Liver (tissue), 3 donors: ENCODE measurements at regions not wholly inside any gene's neighbourhood (a gene's known extent, or its start where the extent isn't known, plus 50 kb on each side); places are given as distances from the start of the nearest gene placed in this dataset.

Source experiments
- EGR1 ChIP-seq, 2 donors: IDR thresholded peaks; 2 replicates each; pipeline ENCODE4 v1.6.1; 2016 to 2018; ENCODE audit warnings: antibody characterized with exemption in 2 of 2, low read depth in 2 of 2
- FOXA1 ChIP-seq: IDR thresholded peaks from 2 replicates; pipeline ENCODE4 v1.6.1; 2016; ENCODE audit warnings: antibody characterized with exemption
- RXRA ChIP-seq, 2 donors: IDR thresholded peaks; 2 replicates each; pipeline ENCODE4 v1.6.1; 2017 to 2018; ENCODE audit warnings: antibody characterized with exemption in 2 of 2, mild to moderate bottlenecking in 1 of 2
- TAF1 ChIP-seq: conservative IDR thresholded peaks from 2 replicates; pipeline ENCODE4 v1.6.1; 2016; ENCODE audit warnings: antibody characterized with exemption, mild to moderate bottlenecking
- YY1 ChIP-seq: IDR thresholded peaks from 2 replicates; pipeline ENCODE4 v1.6.1; 2016; ENCODE audit warnings: antibody characterized with exemption, mild to moderate bottlenecking
- TF ChIP-seq, protein P1 (sequence below): fragments of 150-350 bp; IDR thresholded peaks from 2 replicates; pipeline ENCODE4 v1.5.1; 2017; ENCODE audit warnings: improper control_type of control experiment, low read depth, low read length; ENCODE audit not compliant: missing input control
- TF ChIP-seq, protein P2 (sequence below): IDR thresholded peaks from 2 replicates; pipeline ENCODE4 v1.6.1; 2016; ENCODE audit warnings: antibody characterized with exemption
- donor health status: healthy.
- donor health status: healthy.

- TF ChIP-seq TAF1 = no peak
- no peak for TF ChIP-seq EGR1 (IDR thresholded peaks at IDR 0.05; ENCODE audit: low read depth in 2 of 2)
- TF ChIP-seq, protein P1, sequence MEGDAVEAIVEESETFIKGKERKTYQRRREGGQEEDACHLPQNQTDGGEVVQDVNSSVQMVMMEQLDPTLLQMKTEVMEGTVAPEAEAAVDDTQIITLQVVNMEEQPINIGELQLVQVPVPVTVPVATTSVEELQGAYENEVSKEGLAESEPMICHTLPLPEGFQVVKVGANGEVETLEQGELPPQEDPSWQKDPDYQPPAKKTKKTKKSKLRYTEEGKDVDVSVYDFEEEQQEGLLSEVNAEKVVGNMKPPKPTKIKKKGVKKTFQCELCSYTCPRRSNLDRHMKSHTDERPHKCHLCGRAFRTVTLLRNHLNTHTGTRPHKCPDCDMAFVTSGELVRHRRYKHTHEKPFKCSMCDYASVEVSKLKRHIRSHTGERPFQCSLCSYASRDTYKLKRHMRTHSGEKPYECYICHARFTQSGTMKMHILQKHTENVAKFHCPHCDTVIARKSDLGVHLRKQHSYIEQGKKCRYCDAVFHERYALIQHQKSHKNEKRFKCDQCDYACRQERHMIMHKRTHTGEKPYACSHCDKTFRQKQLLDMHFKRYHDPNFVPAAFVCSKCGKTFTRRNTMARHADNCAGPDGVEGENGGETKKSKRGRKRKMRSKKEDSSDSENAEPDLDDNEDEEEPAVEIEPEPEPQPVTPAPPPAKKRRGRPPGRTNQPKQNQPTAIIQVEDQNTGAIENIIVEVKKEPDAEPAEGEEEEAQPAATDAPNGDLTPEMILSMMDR = no peak
- TF ChIP-seq YY1 = no peak
- no peak for TF ChIP-seq RXRA (IDR thresholded peaks at IDR 0.05)
- TF ChIP-seq, protein P2, sequence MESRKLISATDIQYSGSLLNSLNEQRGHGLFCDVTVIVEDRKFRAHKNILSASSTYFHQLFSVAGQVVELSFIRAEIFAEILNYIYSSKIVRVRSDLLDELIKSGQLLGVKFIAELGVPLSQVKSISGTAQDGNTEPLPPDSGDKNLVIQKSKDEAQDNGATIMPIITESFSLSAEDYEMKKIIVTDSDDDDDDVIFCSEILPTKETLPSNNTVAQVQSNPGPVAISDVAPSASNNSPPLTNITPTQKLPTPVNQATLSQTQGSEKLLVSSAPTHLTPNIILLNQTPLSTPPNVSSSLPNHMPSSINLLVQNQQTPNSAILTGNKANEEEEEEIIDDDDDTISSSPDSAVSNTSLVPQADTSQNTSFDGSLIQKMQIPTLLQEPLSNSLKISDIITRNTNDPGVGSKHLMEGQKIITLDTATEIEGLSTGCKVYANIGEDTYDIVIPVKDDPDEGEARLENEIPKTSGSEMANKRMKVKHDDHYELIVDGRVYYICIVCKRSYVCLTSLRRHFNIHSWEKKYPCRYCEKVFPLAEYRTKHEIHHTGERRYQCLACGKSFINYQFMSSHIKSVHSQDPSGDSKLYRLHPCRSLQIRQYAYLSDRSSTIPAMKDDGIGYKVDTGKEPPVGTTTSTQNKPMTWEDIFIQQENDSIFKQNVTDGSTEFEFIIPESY = no peak
- TF ChIP-seq FOXA1 = no peak
Measured at GRCh38 chr3:194265996-194266964, 84.8 kb downstream of the CPN2 start.
